HepG2 (cell line): ENCODE measurements at regions not wholly inside any gene's neighbourhood (a gene's known extent, or its start where the extent isn't known, plus 50 kb on each side); places are given as distances from the start of the nearest gene placed in this dataset.

Experiments
- ATAC-seq: fragments of 200-7000 bp; cut with Tn5 transposase; 3 replicates; pipeline ENCODE4 v1.9.1; 2020; ENCODE audit warnings: mild to moderate bottlenecking, moderate library complexity
- BruUV-seq: library from RNA; stranded (reverse); fragments of 400-500 nt; replicated peaks from 2 replicates; lab custom pipeline; 2021; lab: Mats Ljungman, UMichigan
- CTCF ChIA-PET: fragments of 300-600 bp; formaldehyde crosslinking; extraction: SDS; loops from one replicate; lab custom pipeline; 2021; ENCODE audit warnings: low total read pairs, inconsistent platforms, low intra/inter-chr PET ratio; lab: Yijun Ruan, JAX
- POLR2A ChIA-PET: fragments of 350-600 bp; sonication (Branson Sonifier 250); formaldehyde crosslinking; loops from one replicate; lab custom pipeline; 2020; ENCODE audit warnings: antibody characterized with exemption, inconsistent platforms; lab: Yijun Ruan, JAX
- DNase-seq: peaks from one replicate; pipeline ENCODE4 v3.0.0-alpha.2; 2015; ENCODE audit warnings: low spot score
- FAIRE-seq: peaks from 3 replicates; lab custom pipeline; 2011; peaks lifted over from hg19 to GRCh38; lab: Jason Lieb, UNC
- H2AFZ ChIP-seq: one replicate; pipeline ENCODE4 v1.6.1; 2011; ENCODE audit warnings: low read length, inconsistent platforms
- H3K27ac ChIP-seq: fragments of 300-600 bp; 3 replicates; pipeline ENCODE4 v1.8.0; 2011; ENCODE audit warnings: mixed run types, mild to moderate bottlenecking, mixed read lengths, low read length, inconsistent platforms; ENCODE audit not compliant: insufficient read depth; ENCODE audit errors: extremely low read length
- H3K27me3 ChIP-seq, 2 experiments: fragments of 200-600 bp in 1 of 2; 2 replicates in 1 of 2; 3 replicates in 1 of 2; pipeline versions ENCODE4 v1.6.0 to v1.8.0; 2011; ENCODE audit warnings: low read length in 2 of 2, mild to moderate bottlenecking in 2 of 2, moderate library complexity in 2 of 2, inconsistent platforms in 1 of 2; ENCODE audit not compliant: insufficient read depth in 2 of 2, control insufficient read depth in 1 of 2
- H3K36me3 ChIP-seq, 2 experiments: fragments of 200-600 bp in 1 of 2; replicated peaks in 1 of 2; 2 replicates in 1 of 2; 3 replicates in 1 of 2; pipeline versions ENCODE4 v1.5.1 to v1.8.0; 2011; ENCODE audit warnings: low read length in 2 of 2, inconsistent platforms in 1 of 2; ENCODE audit not compliant: insufficient read depth in 2 of 2, control insufficient read depth in 1 of 2
- H3K4me1 ChIP-seq: 2 replicates; pipeline ENCODE4 v1.5.1; 2012; ENCODE audit warnings: low read length, inconsistent platforms; ENCODE audit not compliant: insufficient read depth
- H3K4me2 ChIP-seq: 2 replicates; pipeline ENCODE4 v1.6.0; 2011; ENCODE audit warnings: low read depth, low read length, inconsistent platforms
- H3K4me3 ChIP-seq, 3 experiments: fragments of 200-600 bp in 1 of 3; sonication (generic), shearing (Covaris generic) in 1 of 3; replicated peaks in 1 of 3; 2 replicates each; pipeline ENCODE4 v1.5.1; 2011 to 2016; ENCODE audit warnings: low read length in 3 of 3, inconsistent platforms in 2 of 3, low read depth in 2 of 3, mild to moderate bottlenecking in 2 of 3, control low read depth in 1 of 3, mixed read lengths in 1 of 3; ENCODE audit not compliant: insufficient read depth in 1 of 3
- H3K79me2 ChIP-seq: one replicate; pipeline ENCODE4 v1.6.1; 2011; ENCODE audit warnings: low read length, inconsistent platforms; ENCODE audit not compliant: insufficient read depth
- H3K9ac ChIP-seq: 2 replicates; pipeline ENCODE4 v1.6.0; 2011; ENCODE audit warnings: mild to moderate bottlenecking, low read depth, low read length, inconsistent platforms; ENCODE audit not compliant: insufficient read depth
- H3K9me3 ChIP-seq: 2 replicates; pipeline ENCODE4 v1.5.1; 2012; ENCODE audit warnings: mild to moderate bottlenecking, low read length
- H4K20me1 ChIP-seq: 2 replicates; pipeline ENCODE4 v1.6.0; 2011; ENCODE audit warnings: inconsistent platforms, mild to moderate bottlenecking, low read length, moderate library complexity; ENCODE audit not compliant: insufficient read depth
- FOXO4 ChIP-seq: sonication (generic); formaldehyde crosslinking; conservative IDR thresholded peaks from 2 replicates; pipeline ENCODE4 v1.8.1; 2023; ENCODE audit warnings: missing genetic modification reagents
- HOXA3 ChIP-seq: sonication (generic); formaldehyde crosslinking; IDR thresholded peaks from 2 replicates; pipeline ENCODE4 v1.5.0; 2020; ENCODE audit warnings: missing genetic modification reagents
- LRRFIP1 ChIP-seq: sonication (generic); formaldehyde crosslinking; conservative IDR thresholded peaks from 2 replicates; pipeline ENCODE4 v1.4.0; 2020; ENCODE audit warnings: missing genetic modification reagents
- MAX ChIP-seq: IDR thresholded peaks from 2 replicates; pipeline ENCODE4 v1.6.1; 2012; ENCODE audit warnings: inconsistent platforms
- MEIS1 ChIP-seq: sonication (generic); formaldehyde crosslinking; IDR thresholded peaks from 2 replicates; pipeline ENCODE4 v1.9.0; 2021; ENCODE audit warnings: mild to moderate bottlenecking, missing genetic modification reagents, moderate library complexity, borderline replicate concordance
- PHF20 ChIP-seq: sonication (generic); formaldehyde crosslinking; IDR thresholded peaks from 2 replicates; pipeline ENCODE4 v1.5.0; 2020; ENCODE audit warnings: mild to moderate bottlenecking, missing genetic modification reagents
- RXRB ChIP-seq: IDR thresholded peaks from 2 replicates; pipeline ENCODE4 v1.6.1; 2016; ENCODE audit warnings: borderline replicate concordance, missing genetic modification reagents, missing compliant biosample characterization
- SP140L ChIP-seq: sonication (generic); formaldehyde crosslinking; IDR thresholded peaks from 2 replicates; pipeline ENCODE4 v1.4.0; 2020; ENCODE audit warnings: missing genetic modification reagents, borderline replicate concordance
- SRSF9 ChIP-seq: fragments of 200-400 bp; formaldehyde crosslinking; IDR thresholded peaks from 2 replicates; pipeline ENCODE4 v1.6.1; 2018; ENCODE audit warnings: borderline replicate concordance, mild to moderate bottlenecking, low read depth, low read length; ENCODE audit not compliant: insufficient read depth, poor library complexity, severe bottlenecking
- ZFP1 ChIP-seq: IDR thresholded peaks from 2 replicates; pipeline ENCODE4 v1.6.1; 2016
- ZNF205 ChIP-seq: IDR thresholded peaks from 2 replicates; pipeline ENCODE4 v1.6.1; 2018; ENCODE audit warnings: missing biosample characterization, missing genetic modification reagents
- ZNF280D ChIP-seq: sonication (generic); formaldehyde crosslinking; IDR thresholded peaks from 2 replicates; pipeline ENCODE4 v1.5.1; 2020; ENCODE audit warnings: mild to moderate bottlenecking, missing genetic modification reagents
- ZNF564 ChIP-seq: sonication (generic); formaldehyde crosslinking; IDR thresholded peaks from 2 replicates; pipeline ENCODE4 v1.8.1; 2023; ENCODE audit warnings: mild to moderate bottlenecking, missing genetic modification reagents
- ZNF644 ChIP-seq: IDR thresholded peaks from 2 replicates; pipeline ENCODE4 v1.6.1; 2016; ENCODE audit warnings: low read depth
- ZNF770 ChIP-seq: sonication (generic); formaldehyde crosslinking; IDR thresholded peaks from 2 replicates; pipeline ENCODE4 v1.5.0; 2020; ENCODE audit warnings: mild to moderate bottlenecking, missing genetic modification reagents
- WGBS: methylation state at CpG from one replicate; pipeline ENCODE4 v1.1.6; 2017; ENCODE audit warnings: low lambda C conversion rate; 5-methylcytosine and 5-hydroxymethylcytosine counted together
- in situ Hi-C: cut with HindIII; loops from 2 replicates; pipeline ENCODE4 v1.10.0; 2017; ENCODE audit warnings: low pct_unique_long_range_greater_than_20kb; ENCODE audit not compliant: extremely low pct_ligation_motif_present
- intact Hi-C: fragments of 100-400 bp; cut with micrococcal nuclease; formaldehyde crosslinking; loops from one replicate; pipeline ENCODE4 v1.10.0; 2022; ENCODE audit not compliant: unreplicated experiment

- intact Hi-C loops = no loop called here
- Histone ChIP-seq H3K27me3 (0 out of 5 replicates have a peak, but pooled peaks cover 0 to 9% of the 10 kb centered on the region in 2 experiments), H3K9ac (no peak overlapping the region), H3K36me3 (no peaks in the 10 kb centered on the region), H3K4me1 (no peaks in the 10 kb centered on the region), H4K20me1 (no peaks in the 10 kb centered on the region), H3K4me2 (no peak overlapping the region), H3K9me3 (no peaks in the 10 kb centered on the region), H3K27ac (no peak overlapping the region), H3K4me3 (no peak overlapping the region), H2AFZ (no peak overlapping the region), H3K79me2 (no peaks in the 10 kb centered on the region)
- ChIA-PET CTCF (no interaction called here), POLR2A (no interaction called here)
- DNase-seq = no peak
- WGBS = 1% methylated on average over 4 of the region's 4 CpGs
- FAIRE-seq = no peak
- ATAC-seq = no peak
- no TSS peak for BruUV-seq
- in situ Hi-C loops = no loop called here
- TF ChIP-seq SP140L (CRISPR knock-in tag) (no peak), ZNF564 (CRISPR knock-in tag) (no peak), LRRFIP1 (CRISPR knock-in tag) (no peak), MEIS1 (no peak), MAX (no peak), ZNF205 (CRISPR knock-in tag) (no peak), RXRB (CRISPR knock-in tag) (no peak), ZNF644 (CRISPR knock-in tag) (no peak), ZNF770 (no peak), ZNF280D (no peak), FOXO4 (CRISPR knock-in tag) (no peak), SRSF9 (no peak), ZFP1 (no peak), PHF20 (CRISPR knock-in tag) (no peak), HOXA3 (no peak)
Observed at GRCh38 chr20:58033026-58033536, 195.4 kb downstream of the ANKRD60 start.
